Activated CD4-positive, alpha-beta T cell treated with anti-CD3 and anti-CD28 coated beads, Interleukin-2, Interleukin-4, amounts not matched to agents 100 ng/mL and 50 ng/mL, durations not matched to agents 16 hours and 8 hours (primary cell): ENCODE measurements at regions not wholly inside any gene's neighbourhood (a gene's known extent, or its start where the extent isn't known, plus 50 kb on each side); places are given as distances from the start of the nearest gene placed in this dataset.
"Not testable (repeated sequence)": the region's sequence is repeated elsewhere in the genome, so short reads cannot be mapped to it uniquely, and the experiment has no call there.

Experiments used
- DNase-seq: peaks from one replicate; pipeline ENCODE4 v3.0.0-alpha.2; 2020; ENCODE audit warnings: low spot score

DNA sequence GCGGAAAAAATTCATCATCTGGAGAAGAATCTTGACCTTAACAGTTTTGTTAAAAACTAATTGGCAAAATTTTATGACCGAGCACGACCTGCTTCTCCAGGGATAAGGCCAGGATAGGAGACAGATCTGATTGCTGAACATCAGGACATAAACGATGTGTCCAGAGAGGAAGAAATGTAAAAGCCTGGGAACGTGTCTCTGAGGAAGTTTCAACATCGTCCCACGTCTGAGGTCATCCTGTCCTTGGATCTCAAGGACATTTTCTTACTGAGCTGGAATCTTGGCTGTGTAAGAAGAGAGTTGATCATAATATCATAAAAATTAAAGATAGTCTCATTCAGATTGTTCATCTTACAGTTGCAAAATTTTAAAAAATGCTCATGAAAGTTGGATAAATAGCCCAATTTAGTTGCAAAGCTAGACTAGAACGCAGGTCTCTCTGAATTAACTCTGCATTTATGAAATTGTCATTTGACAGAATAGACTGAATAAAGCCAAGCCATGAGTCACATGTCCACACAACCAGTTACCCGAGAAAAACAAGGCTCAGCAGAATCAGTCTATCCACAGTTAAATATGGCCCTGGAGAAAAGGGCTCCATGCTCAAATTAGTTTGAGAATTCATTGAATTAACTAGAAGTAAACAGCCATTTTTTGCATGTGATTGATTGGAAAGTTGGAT lies 120.0 kb upstream of the EGFR start:
- no peak for DNase-seq

- no peak for DNase-seq
These were observed 117.0 kb upstream of the EGFR start for GRCh38 chr7:54901840-54902239.

- no peak for DNase-seq
These were observed 114.7 kb upstream of the EGFR start for GRCh38 chr7:54904130-54904529.

GRCh38 chr7:54904986-54905385 lies 113.8 kb upstream of the EGFR start:
- DNase-seq: no peak

GRCh38 chr7:54906963-54907362 lies 111.9 kb upstream of the EGFR start:
- DNase-seq: no peak

DNA sequence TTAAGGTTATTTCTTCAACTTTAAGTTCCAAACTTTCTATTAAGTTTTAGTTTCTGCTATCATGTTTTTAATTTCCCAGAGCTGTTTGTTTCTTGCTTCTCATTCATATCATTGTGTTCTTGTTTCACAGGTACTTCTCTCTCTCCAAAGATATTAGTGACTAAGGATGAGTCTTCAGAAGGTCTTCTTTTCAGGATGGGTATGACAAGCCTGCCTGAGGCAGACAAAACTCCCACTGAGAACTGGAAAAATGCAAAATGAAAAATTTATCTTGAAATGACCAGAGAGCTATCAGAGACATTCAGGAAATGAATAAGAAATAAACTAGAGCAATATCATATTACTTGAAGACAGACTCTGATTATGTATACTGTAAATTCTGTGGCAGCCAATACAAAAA lies 110.8 kb upstream of the EGFR start:
- DNase-seq: no peak

GRCh38 chr7:54908760-54909438 lies 109.9 kb upstream of the EGFR start:
- DNase-seq: no peak

- DNase-seq: no peak
These were observed 102.8 kb upstream of the EGFR start for GRCh38 chr7:54915870-54916598.

- DNase-seq: no peak
These were observed 101.0 kb upstream of the EGFR start for GRCh38 chr7:54917613-54918391.

DNA sequence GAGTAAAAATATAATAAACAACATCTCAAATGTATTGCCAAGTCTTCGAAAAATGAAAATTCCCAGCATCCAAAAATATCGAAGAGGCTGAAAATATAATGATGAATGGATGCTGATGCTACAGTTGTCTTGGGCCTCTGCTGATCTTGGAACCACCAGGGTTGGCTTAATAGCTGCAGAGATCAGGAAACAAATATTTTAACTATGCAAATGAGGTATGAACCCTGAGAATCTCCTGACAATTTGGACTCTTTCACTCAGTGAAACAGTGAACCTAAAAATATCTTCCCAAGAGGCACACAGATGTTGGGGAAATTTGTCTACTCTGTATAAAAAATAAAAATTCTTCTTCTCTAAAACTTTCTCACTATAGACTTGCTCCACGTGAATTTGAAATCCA lies 97.7 kb upstream of the EGFR start:
- no peak for DNase-seq

- no peak for DNase-seq
These were observed 87.3 kb upstream of the EGFR start for GRCh38 chr7:54931532-54931931.

DNA sequence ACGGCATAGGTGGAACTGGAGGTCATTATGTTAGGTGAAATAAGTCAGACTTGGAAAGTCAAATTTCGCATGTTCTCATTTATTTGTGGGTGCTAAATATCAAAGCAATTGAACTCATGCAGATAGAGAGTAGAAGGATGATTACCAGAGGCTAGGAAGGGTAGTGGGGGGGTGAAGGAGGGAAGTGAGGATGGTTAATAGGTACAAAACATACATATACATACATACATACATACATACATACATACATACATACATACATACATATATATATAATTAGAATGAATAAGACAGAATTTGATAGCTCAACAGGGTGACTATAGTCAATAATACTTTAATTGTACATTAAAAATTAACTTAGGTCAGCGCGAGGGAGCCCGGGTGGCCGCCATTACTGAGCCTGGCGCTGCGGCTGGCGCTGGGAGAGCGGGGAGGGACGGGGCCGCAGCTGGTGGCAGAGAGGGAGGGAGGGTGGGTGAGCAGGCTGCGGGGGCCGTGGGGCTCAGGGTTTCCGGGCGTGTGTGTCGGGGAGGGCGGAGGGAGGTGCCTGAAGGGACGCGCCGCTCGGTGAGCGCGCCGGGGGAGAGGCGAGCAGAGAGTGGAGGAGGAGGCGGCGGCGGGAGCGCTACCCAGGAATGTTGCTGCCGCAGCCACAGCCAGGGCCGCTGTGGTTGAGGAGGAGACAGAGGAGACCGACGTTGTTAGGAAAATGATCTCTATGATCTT lies 85.8 kb upstream of the EGFR start:
- no peak for DNase-seq

DNA sequence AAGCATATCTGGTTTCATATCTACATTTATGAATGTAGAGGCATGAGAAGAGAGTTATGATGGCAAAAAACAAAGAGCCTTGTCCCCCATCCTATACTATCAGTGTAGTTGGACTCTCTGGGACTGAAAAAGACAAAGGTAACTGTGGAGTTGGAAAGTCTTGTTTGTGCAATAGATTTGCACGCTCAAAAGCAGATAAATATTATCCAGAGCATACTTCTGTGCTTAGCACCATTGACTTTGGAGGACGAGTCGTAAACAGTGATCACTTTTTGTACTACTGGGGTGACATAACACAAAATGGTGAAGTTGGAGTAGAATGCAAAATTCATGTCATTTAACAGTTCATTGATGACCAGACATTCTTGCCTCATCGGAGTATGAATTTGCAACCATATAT lies 85.2 kb upstream of the EGFR start:
- no peak for DNase-seq

DNA sequence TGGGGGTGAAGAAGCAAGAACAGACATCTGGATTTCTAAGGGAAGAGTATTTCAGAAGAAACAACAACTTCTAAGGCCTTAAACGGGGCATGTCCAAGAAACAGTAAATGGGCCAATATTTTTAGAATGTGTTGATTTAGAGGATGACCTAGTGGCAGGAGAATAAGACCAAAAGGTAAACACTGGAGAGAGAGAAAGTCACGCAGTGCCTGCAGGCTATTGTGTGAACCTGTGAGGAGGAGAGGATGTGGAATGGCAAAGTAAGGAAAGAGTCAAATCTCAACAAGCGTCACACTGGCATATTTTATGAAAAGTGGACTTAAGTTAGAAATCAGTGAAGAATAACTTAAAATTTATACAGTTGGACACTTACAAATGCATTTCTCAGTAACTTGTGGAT lies 78.1 kb upstream of the EGFR start:
- DNase-seq: no peak

- no peak for DNase-seq
These were observed 74.6 kb upstream of the EGFR start for GRCh38 chr7:54944179-54944578.

DNA sequence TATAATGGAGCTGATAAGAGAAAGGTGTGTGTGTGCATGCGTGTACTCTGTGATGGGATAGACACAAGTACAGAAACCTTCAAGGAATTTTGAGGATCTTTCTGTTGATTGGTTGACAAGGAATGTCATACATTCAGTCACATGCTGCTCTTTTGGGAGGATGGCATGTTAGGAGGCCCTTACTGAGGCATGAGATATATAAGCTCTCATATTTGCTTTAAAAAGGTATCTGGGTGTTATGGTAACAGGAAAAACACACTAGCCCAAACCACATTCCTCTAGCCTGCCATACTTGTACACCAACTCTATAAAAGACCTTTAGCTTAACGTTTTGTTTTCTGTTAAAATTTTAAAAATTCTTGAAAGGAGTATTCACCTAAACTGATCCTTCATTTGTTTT lies 72.5 kb upstream of the EGFR start:
- DNase-seq: no peak

GRCh38 chr7:54946764-54947163 lies 72.1 kb upstream of the EGFR start:
- no peak for DNase-seq

DNA sequence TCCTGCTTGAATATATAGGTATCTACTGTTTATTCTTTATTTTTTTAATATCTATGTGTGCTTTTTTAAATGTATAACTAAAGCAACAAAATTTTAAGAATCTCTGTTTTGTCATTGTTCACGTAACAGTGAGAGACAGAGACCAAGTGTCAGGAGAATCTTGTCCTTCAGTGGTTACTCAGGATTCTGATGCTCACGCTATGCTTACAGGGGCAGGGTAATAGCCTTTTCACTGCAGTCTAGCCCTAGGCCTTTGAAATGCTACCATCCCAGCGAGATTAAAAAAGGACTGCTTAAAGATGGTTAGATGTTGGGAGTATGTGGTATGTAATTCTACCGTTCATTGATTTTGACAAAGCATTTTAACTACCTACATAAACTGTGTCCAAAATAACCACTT lies 71.6 kb upstream of the EGFR start:
- DNase-seq: no peak

GRCh38 chr7:54949514-54949913 lies 69.3 kb upstream of the EGFR start:
- DNase-seq: not testable (repeated sequence)

DNA sequence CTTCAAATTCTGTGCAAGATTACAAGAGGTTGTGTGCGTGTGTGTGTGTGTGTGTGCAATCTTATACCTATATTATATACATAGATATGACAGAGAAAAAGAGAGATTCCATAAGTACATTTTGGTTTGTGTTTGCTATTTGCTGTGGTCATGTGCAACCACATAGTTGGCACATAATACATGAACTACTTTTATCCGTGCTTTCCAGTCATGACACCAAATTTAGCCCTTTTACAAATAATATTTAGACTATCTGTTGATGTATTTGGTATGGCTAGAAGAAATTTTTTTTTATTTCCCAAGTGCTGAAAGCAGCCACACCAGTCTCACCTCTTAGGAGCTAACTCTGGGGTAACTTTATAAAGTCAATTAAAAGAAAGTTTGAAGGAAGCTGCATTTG lies 63.5 kb upstream of the EGFR start:
- DNase-seq: no peak

DNA sequence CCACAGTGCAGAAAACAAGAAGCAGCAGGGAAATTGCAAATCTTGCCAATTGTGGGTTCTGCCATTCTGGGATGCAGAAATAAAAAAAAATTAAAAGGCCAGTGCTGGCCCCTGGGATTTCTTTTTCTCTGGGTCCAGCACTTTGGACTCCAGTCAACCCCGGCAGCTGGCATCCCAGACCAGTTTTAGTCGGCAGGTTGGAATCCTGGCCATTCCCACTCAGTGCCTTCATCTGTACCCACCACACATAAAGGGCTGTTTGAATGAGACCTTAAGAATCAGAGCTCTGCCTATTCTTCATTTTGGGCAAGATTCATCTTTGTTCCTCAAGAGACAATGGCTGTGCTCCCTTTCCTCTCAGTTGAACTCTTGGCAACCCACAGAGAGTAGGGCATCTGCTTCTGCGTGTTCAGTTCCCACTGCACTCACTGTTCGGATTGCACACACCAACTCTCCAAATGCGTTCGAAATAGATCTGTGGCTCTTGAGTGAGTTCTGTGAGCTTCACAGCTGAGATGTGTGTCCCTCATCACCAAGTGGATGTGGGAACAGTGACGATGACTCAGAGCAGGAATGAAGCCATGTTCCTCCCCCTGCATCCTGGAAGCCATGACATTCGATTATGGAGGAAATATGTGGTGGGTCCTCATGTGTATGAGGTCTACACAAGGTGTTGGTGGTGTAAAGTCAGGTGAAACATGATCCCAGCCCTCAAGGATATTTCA lies 63.0 kb upstream of the EGFR start:
- DNase-seq: no peak
